BE2C (cell line): ENCODE measurements at regions not wholly inside any gene's neighbourhood (a gene's known extent, or its start where the extent isn't known, plus 50 kb on each side); places are given as distances from the start of the nearest gene placed in this dataset.
"Not testable (repeated sequence)": the region's sequence is repeated elsewhere in the genome, so short reads cannot be mapped to it uniquely, and the experiment has no call there.

Experiments
- DNase-seq: peaks from one replicate; pipeline ENCODE4 v3.0.0-alpha.2; 2020
- H3K27me3 ChIP-seq: fragments of 250-450 bp; sonication (Bioruptor Pico); 2 replicates; pipeline ENCODE4 v1.5.1; 2020; ENCODE audit warnings: mild to moderate bottlenecking
- H3K36me3 ChIP-seq: fragments of 250-450 bp; sonication (Bioruptor Pico); 2 replicates; pipeline ENCODE4 v1.5.1; 2020; ENCODE audit warnings: mild to moderate bottlenecking
- H3K4me1 ChIP-seq: fragments of 250-450 bp; sonication (Bioruptor Pico); 2 replicates; pipeline ENCODE4 v1.5.1; 2020
- H3K4me3 ChIP-seq: 2 replicates; pipeline ENCODE4 v1.5.1; 2011; ENCODE audit warnings: low read depth, low read length
- H3K9me3 ChIP-seq: fragments of 250-450 bp; sonication (Bioruptor Pico); 2 replicates; pipeline ENCODE4 v1.5.1; 2020
- TF ChIP-seq, protein P1 (sequence below): IDR thresholded peaks from 2 replicates; pipeline ENCODE4 v1.5.1; 2012; ENCODE audit warnings: mild to moderate bottlenecking, low read depth, low read length

DNA sequence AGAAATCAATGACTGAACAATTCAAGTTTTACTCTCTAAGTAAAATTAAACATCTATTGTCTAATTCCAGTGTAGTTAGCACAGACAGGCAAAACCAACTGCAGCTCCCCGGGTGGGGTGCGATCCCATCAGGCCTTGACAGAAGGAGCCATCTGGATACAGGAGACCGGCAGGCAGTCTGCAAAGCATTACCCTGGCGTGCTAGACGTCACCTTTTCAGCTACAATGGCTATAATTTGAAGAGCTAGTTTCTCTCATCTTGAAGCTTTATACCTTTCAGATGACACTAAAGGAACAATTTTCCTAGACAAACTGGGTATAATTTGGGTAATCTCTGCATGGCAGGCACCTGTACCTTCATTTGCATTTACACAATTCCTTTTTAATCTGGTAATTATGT lies 761.5 kb upstream of the SOX11 start:
- Histone ChIP-seq H3K27me3 (no peaks in the 10 kb centered on the region), H3K9me3 (no peaks in the 10 kb centered on the region), H3K36me3 (no peaks in the 10 kb centered on the region), H3K4me1 (no peaks in the 10 kb centered on the region), H3K4me3 (no peak overlapping the region)
- DNase-seq, result no peak
- TF ChIP-seq, protein P1, sequence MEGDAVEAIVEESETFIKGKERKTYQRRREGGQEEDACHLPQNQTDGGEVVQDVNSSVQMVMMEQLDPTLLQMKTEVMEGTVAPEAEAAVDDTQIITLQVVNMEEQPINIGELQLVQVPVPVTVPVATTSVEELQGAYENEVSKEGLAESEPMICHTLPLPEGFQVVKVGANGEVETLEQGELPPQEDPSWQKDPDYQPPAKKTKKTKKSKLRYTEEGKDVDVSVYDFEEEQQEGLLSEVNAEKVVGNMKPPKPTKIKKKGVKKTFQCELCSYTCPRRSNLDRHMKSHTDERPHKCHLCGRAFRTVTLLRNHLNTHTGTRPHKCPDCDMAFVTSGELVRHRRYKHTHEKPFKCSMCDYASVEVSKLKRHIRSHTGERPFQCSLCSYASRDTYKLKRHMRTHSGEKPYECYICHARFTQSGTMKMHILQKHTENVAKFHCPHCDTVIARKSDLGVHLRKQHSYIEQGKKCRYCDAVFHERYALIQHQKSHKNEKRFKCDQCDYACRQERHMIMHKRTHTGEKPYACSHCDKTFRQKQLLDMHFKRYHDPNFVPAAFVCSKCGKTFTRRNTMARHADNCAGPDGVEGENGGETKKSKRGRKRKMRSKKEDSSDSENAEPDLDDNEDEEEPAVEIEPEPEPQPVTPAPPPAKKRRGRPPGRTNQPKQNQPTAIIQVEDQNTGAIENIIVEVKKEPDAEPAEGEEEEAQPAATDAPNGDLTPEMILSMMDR, result no peak

DNA sequence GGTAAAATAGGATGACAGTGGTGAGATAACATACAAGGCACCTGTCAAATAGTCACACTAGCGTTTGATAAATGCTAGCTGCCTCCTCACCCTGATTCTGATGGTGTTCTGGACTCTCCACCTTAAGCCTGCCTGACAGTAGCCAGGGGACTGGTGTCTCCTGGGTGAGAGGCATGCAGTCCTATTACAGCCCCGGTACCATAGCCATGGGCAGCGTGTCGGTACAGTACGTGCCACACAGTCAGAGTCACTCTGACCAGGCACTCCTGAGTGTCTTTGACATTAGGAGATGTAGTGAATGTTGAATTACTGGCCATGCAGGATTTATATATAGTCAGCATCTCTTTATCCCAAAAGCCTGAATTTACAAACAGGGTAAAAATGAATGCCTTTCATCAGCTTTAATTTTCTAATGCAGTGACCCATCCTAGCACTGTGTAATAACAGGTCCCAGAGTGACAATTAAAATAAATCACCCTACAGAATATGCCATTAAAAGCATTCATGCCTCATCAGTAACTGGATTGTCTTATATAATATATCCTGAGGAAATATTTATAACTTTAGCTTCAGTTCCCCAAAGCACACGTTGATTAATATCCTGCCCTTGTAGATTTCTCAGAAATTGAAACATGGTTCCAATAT lies 760.3 kb upstream of the SOX11 start:
- Histone ChIP-seq H3K4me1 (no peaks in the 10 kb centered on the region), H3K4me3 (no peak overlapping the region), H3K36me3 (no peaks in the 10 kb centered on the region), H3K9me3 (no peaks in the 10 kb centered on the region), H3K27me3 (no peaks in the 10 kb centered on the region)
- TF ChIP-seq, protein P1, result no peak
- no peak for DNase-seq

DNA sequence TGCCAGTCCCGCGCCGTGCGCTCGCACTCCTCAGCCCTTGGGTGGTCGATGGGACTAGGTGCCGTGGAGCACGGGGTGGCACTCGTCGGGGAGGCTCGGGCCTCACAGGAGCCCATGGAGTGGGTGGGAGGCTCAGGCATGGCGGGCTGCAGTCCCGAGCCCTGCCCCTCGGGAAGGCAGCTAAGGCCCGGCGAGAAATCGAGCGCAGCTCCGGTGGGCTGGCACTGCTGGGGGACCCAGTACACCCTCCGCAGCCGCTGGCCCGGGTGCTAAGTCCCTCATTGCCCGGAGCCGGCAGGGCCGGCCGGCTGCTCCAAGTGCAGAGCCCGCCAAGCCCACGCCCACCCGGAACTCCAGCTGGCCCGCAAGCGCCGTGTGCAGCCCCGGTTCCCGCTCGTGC lies 756.9 kb upstream of the SOX11 start:
- not testable (repeated sequence) for H3K4me3 ChIP-seq, H3K9me3 ChIP-seq, DNase-seq, H3K4me1 ChIP-seq, H3K36me3 ChIP-seq, H3K27me3 ChIP-seq

DNA sequence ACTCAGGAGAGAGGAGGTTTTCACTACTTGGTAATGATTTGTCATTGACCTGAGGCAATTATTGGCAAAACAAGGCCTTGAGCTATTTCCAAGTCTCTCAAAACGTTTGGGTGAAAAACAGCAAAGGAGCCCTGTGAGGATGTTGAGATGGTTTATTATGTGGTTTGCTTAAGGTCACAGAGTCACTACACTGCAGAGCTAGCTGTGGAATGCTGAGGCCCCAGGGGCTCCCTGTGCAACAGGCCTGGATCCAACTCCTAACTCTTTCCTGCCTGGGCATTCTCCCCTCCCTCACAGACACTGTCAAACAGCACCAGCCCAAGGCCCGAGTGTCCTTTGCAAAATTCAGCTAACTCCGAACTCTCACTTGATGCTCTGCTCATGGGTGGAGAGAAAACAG lies 754.6 kb upstream of the SOX11 start:
- TF ChIP-seq, protein P1, result no peak
- DNase-seq, result no peak

DNA sequence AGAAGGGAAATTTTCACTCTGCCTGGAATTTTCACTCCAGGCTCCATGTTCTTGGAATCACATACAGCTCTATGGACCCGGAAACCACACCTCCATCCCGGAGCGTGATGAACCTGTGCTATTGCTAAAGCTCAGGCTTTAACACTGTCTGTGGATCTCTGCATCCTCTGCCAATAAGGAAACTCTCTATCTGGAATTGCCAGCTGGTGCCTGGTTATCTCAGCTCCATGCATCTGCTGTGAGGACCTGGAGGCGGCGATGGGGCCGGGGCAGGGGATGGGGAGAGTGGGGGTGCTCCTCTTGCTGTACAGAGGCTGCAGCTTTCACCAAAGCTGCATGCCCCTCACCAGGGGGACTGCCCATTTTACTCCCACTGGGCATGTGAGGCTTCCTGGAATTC lies 754.0 kb upstream of the SOX11 start:
- H3K4me1 ChIP-seq, result no peaks in the 10 kb centered on the region
- no peaks in the 10 kb centered on the region for H3K27me3 ChIP-seq
- TF ChIP-seq, protein P1, result no peak
- no peaks in the 10 kb centered on the region for H3K9me3 ChIP-seq
- H3K4me3 ChIP-seq, result no peak overlapping the region
- no peak for DNase-seq
- no peaks in the 10 kb centered on the region for H3K36me3 ChIP-seq

More for the DNA sequence above, 754.6 kb upstream of the SOX11 start:
- Histone ChIP-seq H3K36me3 (no peaks in the 10 kb centered on the region), H3K4me3 (no peak overlapping the region), H3K27me3 (no peaks in the 10 kb centered on the region), H3K9me3 (no peaks in the 10 kb centered on the region), H3K4me1 (no peaks in the 10 kb centered on the region)

DNA sequence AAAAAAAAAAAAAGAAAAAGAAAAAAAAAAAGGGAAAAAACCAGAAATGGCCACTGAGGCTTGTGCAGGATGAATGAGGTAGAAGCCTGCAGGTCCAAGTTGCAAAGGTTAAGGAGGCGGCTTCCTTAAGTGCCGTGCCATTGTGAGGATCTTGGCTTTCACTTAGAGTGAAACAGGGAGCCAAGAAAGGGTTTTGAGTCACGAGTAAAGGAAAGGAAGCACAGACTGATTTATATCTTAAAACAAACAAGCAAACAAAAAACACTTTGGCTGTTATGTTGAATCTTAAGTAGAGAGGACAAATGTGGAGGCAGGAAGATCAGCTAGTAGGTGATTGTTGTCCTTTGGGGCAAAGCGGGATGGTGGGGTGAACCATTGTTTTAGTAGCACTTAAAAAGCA lies 749.7 kb upstream of the SOX11 start:
- TF ChIP-seq, protein P1, result no peak
- Histone ChIP-seq H3K36me3 (no peaks in the 10 kb centered on the region), H3K27me3 (no peaks in the 10 kb centered on the region), H3K9me3 (no peaks in the 10 kb centered on the region), H3K4me1 (no peaks in the 10 kb centered on the region), H3K4me3 (no peak overlapping the region)
- DNase-seq, result no peak

DNA sequence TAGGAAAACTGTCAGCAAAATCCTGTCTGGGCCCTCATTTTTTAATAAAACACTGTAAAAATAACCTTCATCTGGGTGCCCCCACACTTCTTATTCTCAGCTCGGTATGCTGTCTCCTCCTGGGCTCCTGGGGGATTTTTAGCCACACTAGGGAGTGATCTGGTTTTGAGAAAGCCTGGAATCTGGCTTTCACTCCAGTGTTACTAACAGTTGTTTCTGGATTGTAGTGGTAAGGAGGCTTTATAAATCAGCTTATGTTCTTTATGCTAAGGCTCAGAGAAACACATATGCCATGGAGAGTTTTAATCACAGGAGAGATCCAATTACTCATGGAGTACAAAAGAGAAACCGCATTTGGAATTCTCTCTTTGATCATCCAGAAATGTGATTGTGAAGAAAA lies 744.3 kb upstream of the SOX11 start:
- Histone ChIP-seq H3K36me3 (no peaks in the 10 kb centered on the region), H3K9me3 (no peaks in the 10 kb centered on the region), H3K4me1 (no peaks in the 10 kb centered on the region), H3K27me3 (no peaks in the 10 kb centered on the region), H3K4me3 (no peak overlapping the region)
- no peak for DNase-seq
- TF ChIP-seq, protein P1, result no peak
